ENCODE measurements at regions not wholly inside any gene's neighbourhood (a gene's known extent, or its start where the extent isn't known, plus 50 kb on each side); places are given as distances from the start of the nearest gene placed in this dataset.

GRCh38 chr1:30508175-30508448, 215.3 kb downstream of the MATN1 start:
- TF ChIP-seq POLR2A (IDR thresholded peaks at IDR 0.05; ENCODE audit: low read length) (no peak), GATA1 (IDR thresholded peaks at IDR 0.05; ENCODE audit: low read depth, low read length) (no peak)

Data from erythroblast (primary cell).